ENCODE measurements at regions not wholly inside any gene's neighbourhood (a gene's known extent, or its start where the extent isn't known, plus 50 kb on each side); places are given as distances from the start of the nearest gene placed in this dataset.

GRCh38 chr6:122555561-122555960 is 54.6 kb upstream of the PKIB start:
- no peak for TF ChIP-seq CTCF (IDR thresholded peaks at IDR 0.05; ENCODE audit: borderline replicate concordance)
- H3K4me1 ChIP-seq: no peaks in the 10 kb centered on the region
- H3K27me3 ChIP-seq (ENCODE audit: low read depth): no peaks in the 10 kb centered on the region
- H3K36me3 ChIP-seq: no peaks in the 10 kb centered on the region
- no peak for DNase-seq
- no peak overlapping the region for H3K27ac ChIP-seq (replicated peaks)
- H3K9me3 ChIP-seq (replicated peaks): peaks cover 4% of the 10 kb centered on the region
- no peak overlapping the region for H3K4me3 ChIP-seq
- intact Hi-C loops (cut with micrococcal nuclease): no loop called here

- Histone ChIP-seq H3K4me3 (no peak overlapping the region), H3K27me3 (ENCODE audit: low read depth) (no peaks in the 10 kb centered on the region), H3K36me3 (no peaks in the 10 kb centered on the region), H3K27ac (replicated peaks) (no peak overlapping the region), H3K9me3 (replicated peaks) (peaks cover 21% of the 10 kb centered on the region), H3K4me1 (no peaks in the 10 kb centered on the region)
- no peak for DNase-seq
- no peak for TF ChIP-seq CTCF (IDR thresholded peaks at IDR 0.05; ENCODE audit: borderline replicate concordance)
- intact Hi-C loops (cut with micrococcal nuclease): no loop called here
Measured at GRCh38 chr6:122558080-122558479, 52.1 kb upstream of the PKIB start.

All from left ventricle myocardium inferior (tissue), 1 donor.